SK-N-SH (cell line): ENCODE measurements at regions not wholly inside any gene's neighbourhood (a gene's known extent, or its start where the extent isn't known, plus 50 kb on each side); places are given as distances from the start of the nearest gene placed in this dataset.

Experiments used
- CTCF ChIA-PET: fragments of 300-600, 350-600 bp; formaldehyde crosslinking; extraction: SDS; loops from one replicate; lab custom pipeline; 2021; lab: Yijun Ruan, JAX
- POLR2A ChIA-PET: fragments of 350-600 bp; sonication (Branson Sonifier 250); formaldehyde crosslinking; extraction: SDS; loops from one replicate; lab custom pipeline; 2020; ENCODE audit warnings: antibody characterized with exemption, inconsistent platforms; lab: Yijun Ruan, JAX
- DNase-seq: peaks from one replicate; pipeline ENCODE4 v3.0.0; 2012
- H2AFZ ChIP-seq: fragments of 200-600 bp; sonication (generic); 2 replicates; pipeline ENCODE4 v1.8.1; 2016; ENCODE audit warnings: antibody characterized with exemption, mild to moderate bottlenecking, low read depth
- H3F3A ChIP-seq: fragments of 200-600 bp; sonication (generic); replicated peaks from 2 replicates; pipeline ENCODE3; 2016; ENCODE audit warnings: antibody characterized with exemption, mild to moderate bottlenecking; ENCODE audit not compliant: insufficient read depth
- H3K27ac ChIP-seq, 2 experiments: fragments of 200-500 bp in 1 of 2; fragments of 200-600 bp in 1 of 2; sonication (Bioruptor generic) in 1 of 2; sonication (generic), shearing (Covaris generic) in 1 of 2; 2 replicates each; pipeline versions ENCODE4 v1.5.1 to v1.6.1; 2014 to 2016; ENCODE audit warnings: low read depth in 2 of 2, inconsistent platforms in 1 of 2, low read length in 1 of 2, mild to moderate bottlenecking in 1 of 2, mixed read lengths in 1 of 2
- H3K27me3 ChIP-seq: fragments of 200-600 bp; sonication (generic), shearing (Covaris generic); 2 replicates; pipeline ENCODE4 v1.6.1; 2016; ENCODE audit warnings: mixed run types; ENCODE audit not compliant: insufficient read depth
- H3K36me3 ChIP-seq, 2 experiments: fragments of 200-500 bp in 1 of 2; fragments of 200-600 bp in 1 of 2; sonication (Bioruptor generic) in 1 of 2; sonication (generic) in 1 of 2; replicated peaks in 1 of 2; 2 replicates each; pipeline versions ENCODE3 to v1.5.1; 2014 to 2016; ENCODE audit warnings: low read length in 1 of 2, mild to moderate bottlenecking in 1 of 2; ENCODE audit not compliant: insufficient read depth in 2 of 2, control insufficient read depth in 1 of 2
- H3K4me1 ChIP-seq, 2 experiments: fragments of 200-500 bp in 1 of 2; fragments of 200-600 bp in 1 of 2; sonication (Bioruptor generic) in 1 of 2; sonication (generic), shearing (Covaris generic) in 1 of 2; 2 replicates each; pipeline versions ENCODE4 v1.5.1 to v1.6.1; 2014 to 2016; ENCODE audit warnings: low read depth in 1 of 2, low read length in 1 of 2, mixed run types in 1 of 2; ENCODE audit not compliant: insufficient read depth in 2 of 2, control insufficient read depth in 1 of 2
- H3K4me2 ChIP-seq: fragments of 200-600 bp; sonication (generic), shearing (Covaris generic); 2 replicates; pipeline ENCODE4 v1.6.1; 2017; ENCODE audit warnings: mixed run types
- H3K4me3 ChIP-seq, 2 experiments: fragments of 200-500 bp in 1 of 2; fragments of 200-600 bp in 1 of 2; sonication (Bioruptor generic) in 1 of 2; sonication (generic), shearing (Covaris generic) in 1 of 2; 2 replicates each; pipeline versions ENCODE4 v1.5.1 to v1.8.1; 2014 to 2016; ENCODE audit warnings: low read depth in 2 of 2, inconsistent platforms in 1 of 2, low read length in 1 of 2, mild to moderate bottlenecking in 1 of 2, mixed read lengths in 1 of 2, moderate library complexity in 1 of 2
- H3K79me2 ChIP-seq: fragments of 200-600 bp; sonication (generic); 2 replicates; pipeline ENCODE4 v1.8.1; 2017; ENCODE audit warnings: mild to moderate bottlenecking; ENCODE audit not compliant: insufficient read depth
- H3K9ac ChIP-seq: fragments of 200-600 bp; sonication (generic); 2 replicates; pipeline ENCODE4 v1.6.1; 2017; ENCODE audit warnings: mixed run types
- H3K9me2 ChIP-seq: fragments of 200-600 bp; sonication (generic); 2 replicates; pipeline ENCODE4 v1.6.1; 2017; ENCODE audit warnings: mixed run types
- H3K9me3 ChIP-seq: fragments of 200-600 bp; sonication (generic); 2 replicates; pipeline ENCODE4 v1.6.1; 2017; ENCODE audit warnings: mixed run types, mild to moderate bottlenecking, moderate library complexity
- H4K20me1 ChIP-seq: fragments of 200-600 bp; sonication (generic); 2 replicates; pipeline ENCODE4 v1.6.1; 2017; ENCODE audit warnings: mild to moderate bottlenecking, mixed run types; ENCODE audit not compliant: insufficient read depth
- EZH2phosphoT487 ChIP-seq: fragments of 200-600 bp; sonication (generic); IDR thresholded peaks from 2 replicates; pipeline ENCODE4 v1.6.1; 2017; ENCODE audit warnings: low read depth, mixed run types, mild to moderate bottlenecking, antibody characterized with exemption, moderate library complexity, borderline replicate concordance
- FOSL2 ChIP-seq: IDR thresholded peaks from 2 replicates; pipeline ENCODE4 v1.4.0; 2012; ENCODE audit warnings: low read depth, mild to moderate bottlenecking, moderate library complexity, borderline replicate concordance
- FOXJ3 ChIP-seq: sonication (generic); formaldehyde crosslinking; IDR thresholded peaks from 2 replicates; pipeline ENCODE4 v1.5.1; 2020; ENCODE audit warnings: mild to moderate bottlenecking, missing genetic modification reagents
- FOXM1 ChIP-seq: IDR thresholded peaks from 2 replicates; pipeline ENCODE4 v1.4.0; 2012; ENCODE audit warnings: low read depth, mild to moderate bottlenecking
- NFIC ChIP-seq: IDR thresholded peaks from 2 replicates; pipeline ENCODE4 v1.4.0; 2012; ENCODE audit warnings: borderline replicate concordance
- NRF1 ChIP-seq: IDR thresholded peaks from 2 replicates; pipeline ENCODE4 v1.6.1; 2012; ENCODE audit warnings: low read depth, mild to moderate bottlenecking, low read length
- RAD21 ChIP-seq: IDR thresholded peaks from 2 replicates; pipeline ENCODE4 v1.6.1; 2012; ENCODE audit warnings: mild to moderate bottlenecking, low read length
- RFX5 ChIP-seq: IDR thresholded peaks from 2 replicates; pipeline ENCODE4 v1.6.1; 2012; ENCODE audit warnings: mild to moderate bottlenecking, improper control_type of control experiment, low read length
- TAF1 ChIP-seq: IDR thresholded peaks from 2 replicates; pipeline ENCODE4 v1.6.1; 2012; ENCODE audit warnings: low read depth, mild to moderate bottlenecking, low read length, moderate library complexity, borderline replicate concordance
- YY1 ChIP-seq: IDR thresholded peaks from 2 replicates; pipeline ENCODE4 v1.4.0; 2012; ENCODE audit warnings: low read depth, mild to moderate bottlenecking
- WGBS: methylation state at CpG from one replicate; pipeline ENCODE4 v1.1.6; 2017; ENCODE audit warnings: low lambda C conversion rate; 5-methylcytosine and 5-hydroxymethylcytosine counted together
- TF ChIP-seq, protein P1 (sequence below): IDR thresholded peaks from 2 replicates; pipeline ENCODE4 v1.6.1; 2012; ENCODE audit warnings: mild to moderate bottlenecking, low read depth, low read length, moderate library complexity
- TF ChIP-seq, protein P2 (sequence below): IDR thresholded peaks from 2 replicates; pipeline ENCODE4 v1.4.0; 2012; ENCODE audit warnings: low read depth
- TF ChIP-seq, protein P3 (sequence below): fragments of 150-350 bp; IDR thresholded peaks from 2 replicates; pipeline ENCODE4 v1.6.1; 2017; ENCODE audit warnings: antibody characterized with exemption, low read length, low read depth, borderline replicate concordance

DNA sequence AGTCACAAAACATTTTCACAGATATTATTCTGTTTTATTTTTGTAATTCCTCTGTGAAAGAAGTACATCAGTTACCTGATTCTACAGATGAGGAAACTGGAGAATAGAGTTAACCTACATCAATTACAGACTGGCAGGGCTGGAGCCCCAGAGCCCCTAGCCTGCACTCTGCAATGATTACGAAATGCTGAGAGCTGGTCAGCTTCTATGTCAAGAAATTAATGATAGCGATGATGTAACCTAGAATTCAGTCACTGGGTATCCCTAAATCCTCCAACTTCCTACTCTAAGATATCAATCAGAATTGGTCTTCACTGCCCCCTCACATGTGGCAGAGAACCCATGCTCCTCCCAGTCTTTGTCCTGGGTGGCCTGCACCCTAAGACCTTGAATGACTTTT is 273.5 kb upstream of the PLET1 start:
- Histone ChIP-seq H3K4me3 (no peak overlapping the region), H2AFZ (no peak overlapping the region), H3K9ac (no peak overlapping the region), H3K36me3 (no peaks in the 10 kb centered on the region), H3K27me3 (no peaks in the 10 kb centered on the region; the same call in 1 of the 2 replicates), H3K4me2 (no peak overlapping the region), H3F3A (no peaks in the 10 kb centered on the region), H4K20me1 (no peaks in the 10 kb centered on the region), H3K4me1 (no peaks in the 10 kb centered on the region; a peak in 1 of 4 replicates), H3K27ac (no peak overlapping the region), H3K79me2 (no peaks in the 10 kb centered on the region), H3K9me2 (no peaks in the 10 kb centered on the region), H3K9me3 (no peaks in the 10 kb centered on the region)
- POLR2A ChIA-PET, result no interaction called here
- CTCF ChIA-PET, result interaction anchor here (0.9 to 1.7 kb wide), 4 partner anchors 10 to 254 kb away, joined by 3 to 4 read pairs (median 4); no protein-coding TSS in a partner anchor
- 57% methylated on average over 2 of the region's 2 CpGs for WGBS
- no peak for TF ChIP-seq YY1
- no peak for TF ChIP-seq RFX5
- no peak for TF ChIP-seq EZH2phosphoT487
- TF ChIP-seq FOXM1, result no peak
- DNase-seq, result no peak

DNA sequence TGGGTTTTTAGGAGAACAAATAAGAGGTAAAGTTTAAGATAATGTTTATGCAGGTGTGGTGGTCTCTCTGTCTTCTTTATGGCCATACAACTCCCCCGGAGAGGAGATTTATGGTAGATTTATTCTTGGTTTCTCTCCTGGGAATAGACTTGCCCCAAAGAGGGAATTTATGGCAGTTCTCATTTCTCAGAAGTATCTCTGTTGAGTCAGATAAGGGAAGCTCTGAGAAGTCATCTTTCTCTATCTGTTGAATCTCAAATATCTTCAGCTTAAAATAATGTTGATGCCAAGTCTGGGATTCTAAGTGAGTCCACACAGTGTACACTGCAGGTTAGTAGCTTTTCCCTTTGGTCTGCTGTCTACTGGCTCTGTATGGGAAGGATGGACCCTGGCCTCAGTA is 276.4 kb upstream of the PLET1 start:
- Histone ChIP-seq H3K4me1 (no peaks in the 10 kb centered on the region; a peak in 1 of 4 replicates), H4K20me1 (no peaks in the 10 kb centered on the region), H3K79me2 (no peaks in the 10 kb centered on the region), H3K9me3 (no peaks in the 10 kb centered on the region), H3K4me3 (no peak overlapping the region), H3K27me3 (no peaks in the 10 kb centered on the region; the same call in 1 of the 2 replicates), H3K9me2 (no peaks in the 10 kb centered on the region), H3K9ac (no peak overlapping the region), H3K36me3 (no peaks in the 10 kb centered on the region), H3F3A (no peaks in the 10 kb centered on the region), H2AFZ (no peak overlapping the region), H3K4me2 (no peak overlapping the region), H3K27ac (no peak overlapping the region)
- POLR2A ChIA-PET, result no interaction called here
- 45% methylated on average over 1 of the region's 1 CpG for WGBS
- CTCF ChIA-PET, result interaction anchor here (0.9 to 2.1 kb wide), 5 partner anchors 14 to 753 kb away, joined by 3 to 6 read pairs (median 4); no protein-coding TSS in a partner anchor
- no peak for TF ChIP-seq NFIC
- no peak for TF ChIP-seq FOSL2
- TF ChIP-seq, protein P1, sequence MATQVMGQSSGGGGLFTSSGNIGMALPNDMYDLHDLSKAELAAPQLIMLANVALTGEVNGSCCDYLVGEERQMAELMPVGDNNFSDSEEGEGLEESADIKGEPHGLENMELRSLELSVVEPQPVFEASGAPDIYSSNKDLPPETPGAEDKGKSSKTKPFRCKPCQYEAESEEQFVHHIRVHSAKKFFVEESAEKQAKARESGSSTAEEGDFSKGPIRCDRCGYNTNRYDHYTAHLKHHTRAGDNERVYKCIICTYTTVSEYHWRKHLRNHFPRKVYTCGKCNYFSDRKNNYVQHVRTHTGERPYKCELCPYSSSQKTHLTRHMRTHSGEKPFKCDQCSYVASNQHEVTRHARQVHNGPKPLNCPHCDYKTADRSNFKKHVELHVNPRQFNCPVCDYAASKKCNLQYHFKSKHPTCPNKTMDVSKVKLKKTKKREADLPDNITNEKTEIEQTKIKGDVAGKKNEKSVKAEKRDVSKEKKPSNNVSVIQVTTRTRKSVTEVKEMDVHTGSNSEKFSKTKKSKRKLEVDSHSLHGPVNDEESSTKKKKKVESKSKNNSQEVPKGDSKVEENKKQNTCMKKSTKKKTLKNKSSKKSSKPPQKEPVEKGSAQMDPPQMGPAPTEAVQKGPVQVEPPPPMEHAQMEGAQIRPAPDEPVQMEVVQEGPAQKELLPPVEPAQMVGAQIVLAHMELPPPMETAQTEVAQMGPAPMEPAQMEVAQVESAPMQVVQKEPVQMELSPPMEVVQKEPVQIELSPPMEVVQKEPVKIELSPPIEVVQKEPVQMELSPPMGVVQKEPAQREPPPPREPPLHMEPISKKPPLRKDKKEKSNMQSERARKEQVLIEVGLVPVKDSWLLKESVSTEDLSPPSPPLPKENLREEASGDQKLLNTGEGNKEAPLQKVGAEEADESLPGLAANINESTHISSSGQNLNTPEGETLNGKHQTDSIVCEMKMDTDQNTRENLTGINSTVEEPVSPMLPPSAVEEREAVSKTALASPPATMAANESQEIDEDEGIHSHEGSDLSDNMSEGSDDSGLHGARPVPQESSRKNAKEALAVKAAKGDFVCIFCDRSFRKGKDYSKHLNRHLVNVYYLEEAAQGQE, result no peak
- no peak for TF ChIP-seq EZH2phosphoT487
- TF ChIP-seq FOXJ3, result no peak
- TF ChIP-seq, protein P2, sequence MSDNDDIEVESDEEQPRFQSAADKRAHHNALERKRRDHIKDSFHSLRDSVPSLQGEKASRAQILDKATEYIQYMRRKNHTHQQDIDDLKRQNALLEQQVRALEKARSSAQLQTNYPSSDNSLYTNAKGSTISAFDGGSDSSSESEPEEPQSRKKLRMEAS, result no peak
- no peak for TF ChIP-seq NRF1
- no peak for TF ChIP-seq FOXM1
- no peak for TF ChIP-seq RAD21
- TF ChIP-seq, protein P3, sequence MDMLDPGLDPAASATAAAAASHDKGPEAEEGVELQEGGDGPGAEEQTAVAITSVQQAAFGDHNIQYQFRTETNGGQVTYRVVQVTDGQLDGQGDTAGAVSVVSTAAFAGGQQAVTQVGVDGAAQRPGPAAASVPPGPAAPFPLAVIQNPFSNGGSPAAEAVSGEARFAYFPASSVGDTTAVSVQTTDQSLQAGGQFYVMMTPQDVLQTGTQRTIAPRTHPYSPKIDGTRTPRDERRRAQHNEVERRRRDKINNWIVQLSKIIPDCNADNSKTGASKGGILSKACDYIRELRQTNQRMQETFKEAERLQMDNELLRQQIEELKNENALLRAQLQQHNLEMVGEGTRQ, result no peak
- no peak for TF ChIP-seq TAF1
- no peak for DNase-seq
